GM23338 (cell line): ENCODE measurements at regions not wholly inside any gene's neighbourhood (a gene's known extent, or its start where the extent isn't known, plus 50 kb on each side); places are given as distances from the start of the nearest gene placed in this dataset.

Source experiments
- ATAC-seq: fragments of 200-7000 bp; cut with Tn5 transposase; 3 replicates; pipeline ENCODE4 v1.9.1; 2020
- DNase-seq: peaks from one replicate; pipeline ENCODE4 v3.0.0-alpha.2; 2015; ENCODE audit warnings: low spot score
- H2AFZ ChIP-seq: fragments of 200-600 bp; sonication (generic); 2 replicates; pipeline ENCODE4 v1.8.0; 2016; ENCODE audit warnings: antibody characterized with exemption, mild to moderate bottlenecking, moderate library complexity
- H3F3A ChIP-seq: fragments of 200-600 bp; sonication (generic); replicated peaks from 2 replicates; pipeline ENCODE4 v1.8.0; 2017; ENCODE audit warnings: antibody characterized with exemption, mixed run types, low read depth
- H3K27ac ChIP-seq: fragments of 200-600 bp; sonication (generic); 2 replicates; pipeline ENCODE4 v1.6.1; 2016; ENCODE audit warnings: low read depth
- H3K27me3 ChIP-seq: fragments of 200-600 bp; sonication (generic); 2 replicates; pipeline ENCODE4 v1.8.0; 2016; ENCODE audit warnings: mild to moderate bottlenecking, mixed run types, moderate library complexity; ENCODE audit not compliant: insufficient read depth
- H3K36me3 ChIP-seq: fragments of 200-600 bp; sonication (generic); 2 replicates; pipeline ENCODE4 v1.8.0; 2016; ENCODE audit warnings: mild to moderate bottlenecking; ENCODE audit not compliant: insufficient read depth
- H3K4me1 ChIP-seq: fragments of 200-600 bp; sonication (generic); 2 replicates; pipeline ENCODE4 v1.8.0; 2016; ENCODE audit warnings: mild to moderate bottlenecking, moderate library complexity; ENCODE audit not compliant: insufficient read depth
- H3K4me2 ChIP-seq: fragments of 200-600 bp; sonication (generic); 2 replicates; pipeline ENCODE4 v1.7.1; 2017; ENCODE audit warnings: mixed run types
- H3K4me3 ChIP-seq: fragments of 200-600 bp; sonication (generic); 2 replicates; pipeline ENCODE4 v1.6.1; 2016; ENCODE audit warnings: mixed run types
- H3K79me2 ChIP-seq: fragments of 200-600 bp; sonication (generic); replicated peaks from 2 replicates; pipeline ENCODE4 v1.8.0; 2017; ENCODE audit warnings: mild to moderate bottlenecking; ENCODE audit not compliant: insufficient read depth
- H3K9me2 ChIP-seq: fragments of 200-600 bp; sonication (generic); 2 replicates; pipeline ENCODE4 v1.8.0; 2017; ENCODE audit not compliant: insufficient read depth
- H4K20me1 ChIP-seq: fragments of 200-600 bp; sonication (generic); replicated peaks from 2 replicates; pipeline ENCODE4 v1.8.0; 2017; ENCODE audit warnings: mild to moderate bottlenecking; ENCODE audit not compliant: insufficient read depth
- H3K27ac Mint-ChIP-seq: 2 replicates; pipeline ENCODE4 v1.8.0; 2020; ENCODE audit warnings: inconsistent platforms, mild to moderate bottlenecking, moderate library complexity, mixed read lengths
- H3K27me3 Mint-ChIP-seq: 3 replicates; pipeline ENCODE4 v1.8.0; 2022; ENCODE audit warnings: low read depth, mild to moderate bottlenecking, moderate library complexity, mixed read lengths, inconsistent platforms; ENCODE audit not compliant: insufficient read depth, poor library complexity
- H3K36me3 Mint-ChIP-seq: 3 replicates; pipeline ENCODE4 v1.8.0; 2021; ENCODE audit warnings: low read depth, mild to moderate bottlenecking, inconsistent platforms, moderate library complexity, mixed read lengths
- H3K4me1 Mint-ChIP-seq: 3 replicates; pipeline ENCODE4 v1.8.0; 2020; ENCODE audit warnings: mild to moderate bottlenecking, inconsistent platforms, mixed read lengths
- H3K4me3 Mint-ChIP-seq: 3 replicates; pipeline ENCODE4 v1.8.0; 2021; ENCODE audit warnings: moderate library complexity, mild to moderate bottlenecking, inconsistent platforms, mixed read lengths
- H3K9me3 Mint-ChIP-seq: 3 replicates; pipeline ENCODE4 v1.8.0; 2020; ENCODE audit warnings: moderate library complexity, mild to moderate bottlenecking, inconsistent platforms, mixed read lengths
- CREB1 ChIP-seq: fragments of 250-450 bp; sonication (Bioruptor Pico); IDR thresholded peaks from 2 replicates; pipeline ENCODE4 v1.5.0; 2020; ENCODE audit warnings: low read depth, mild to moderate bottlenecking, moderate library complexity
- CTCF ChIP-seq, 2 experiments: fragments of 200-600 bp in 1 of 2; sonication (generic) in 1 of 2; conservative IDR thresholded peaks; 2 replicates each; pipeline versions ENCODE4 v1.5.1 to v1.6.1; 2016 to 2017; ENCODE audit warnings: antibody characterized with exemption in 2 of 2, low read depth in 2 of 2, mild to moderate bottlenecking in 2 of 2, moderate library complexity in 1 of 2
- ETS1 ChIP-seq: IDR thresholded peaks from 2 replicates; pipeline ENCODE4 v1.6.1; 2016; ENCODE audit warnings: antibody characterized with exemption
- EZH2phosphoT487 ChIP-seq: fragments of 200-600 bp; sonication (generic); IDR thresholded peaks from one replicate; pipeline ENCODE4 v1.8.1; 2018; ENCODE audit warnings: antibody characterized with exemption; ENCODE audit not compliant: unreplicated experiment
- NANOG ChIP-seq: IDR thresholded peaks from 2 replicates; pipeline ENCODE4 v1.6.1; 2016; ENCODE audit warnings: antibody characterized with exemption, borderline replicate concordance
- REST ChIP-seq: IDR thresholded peaks from one replicate; pipeline ENCODE4 v1.6.1; 2018; ENCODE audit warnings: antibody characterized with exemption; ENCODE audit not compliant: unreplicated experiment
- STAT1 ChIP-seq: IDR thresholded peaks from one replicate; pipeline ENCODE4 v1.6.1; 2016; ENCODE audit warnings: antibody characterized with exemption; ENCODE audit not compliant: unreplicated experiment
- ZNF114 ChIP-seq: fragments of 250-450 bp; sonication (Bioruptor Pico); IDR thresholded peaks from 2 replicates; pipeline ENCODE4 v1.5.0; 2020; ENCODE audit warnings: mild to moderate bottlenecking, moderate library complexity
- ZNF331 ChIP-seq: fragments of 250-450 bp; sonication (Bioruptor Pico); IDR thresholded peaks from 2 replicates; pipeline ENCODE4 v1.5.0; 2020; ENCODE audit warnings: low read depth, mild to moderate bottlenecking, moderate library complexity
- ZNF462 ChIP-seq: fragments of 250-450 bp; sonication (Bioruptor Pico); IDR thresholded peaks from 2 replicates; pipeline ENCODE4 v1.5.0; 2020; ENCODE audit warnings: mild to moderate bottlenecking, moderate library complexity

- ATAC-seq (no peak), DNase-seq (no peak)
- Histone ChIP-seq H3K36me3 (no peaks in the 10 kb centered on the region), H3K27ac (no peak overlapping the region), H3K79me2 (no peaks in the 10 kb centered on the region), H3F3A (no peaks in the 10 kb centered on the region), H4K20me1 (no peaks in the 10 kb centered on the region), H2AFZ (no peak overlapping the region), H3K9me2 (no peaks in the 10 kb centered on the region; the same call in 1 of the 2 replicates), H3K4me1 (no peaks in the 10 kb centered on the region), H3K4me3 (no peak overlapping the region), H3K27me3 (no peaks in the 10 kb centered on the region), H3K4me2 (no peak overlapping the region)
- Mint-ChIP-seq H3K27ac (no peak overlapping the region), H3K27me3 (peaks cover 4% of the 10 kb centered on the region), H3K4me3 (no peak overlapping the region), H3K36me3 (no peaks in the 10 kb centered on the region), H3K9me3 (no peaks in the 10 kb centered on the region), H3K4me1 (no peaks in the 10 kb centered on the region; the same call in 2 of the 3 replicates)
- TF ChIP-seq ZNF462 (CRISPR knock-in tag) (no peak), CREB1 (CRISPR knock-in tag) (no peak), ZNF114 (CRISPR knock-in tag) (no peak), ETS1 (no peak), REST (no peak), NANOG (no peak), CTCF (conservative IDR thresholded peaks at IDR 0.05; ENCODE audit: low read depth in 2 of 2) (no peak), ZNF331 (no peak), STAT1 (no peak), EZH2phosphoT487 (no peak)
Measured at GRCh38 chr3:124320976-124321375, 329.1 kb upstream of the ROPN1 start.
